UCSD-AML1 (cell line): ENCODE measurements at regions not wholly inside any gene's neighbourhood (a gene's known extent, or its start where the extent isn't known, plus 50 kb on each side); places are given as distances from the start of the nearest gene placed in this dataset.

Source experiments
- DNase-seq: peaks from one replicate; lab custom pipeline; 2025; ENCODE audit not compliant: unreplicated experiment; lab: John Stamatoyannopoulos, UW

DNA sequence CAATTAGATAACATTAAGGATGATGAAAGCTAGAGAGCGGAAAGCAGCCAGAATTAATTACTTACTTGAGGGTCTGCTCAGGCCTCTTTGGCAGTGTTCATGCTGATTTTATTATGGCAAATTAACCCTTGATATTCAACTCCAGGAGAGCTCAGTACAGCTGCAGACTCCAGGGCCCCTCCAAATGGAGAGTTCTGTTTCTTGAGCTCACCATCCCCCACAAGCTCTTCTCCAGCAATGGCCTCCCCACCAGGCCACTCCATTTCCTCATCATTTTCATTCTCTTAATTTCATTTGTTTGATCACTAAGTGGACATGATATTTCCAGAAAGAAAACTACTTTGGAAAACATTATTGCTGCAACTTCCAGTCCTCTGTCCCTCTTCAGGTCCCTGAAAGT, 513.3 kb upstream of the NOX3 start:
- no peak for DNase-seq

DNA sequence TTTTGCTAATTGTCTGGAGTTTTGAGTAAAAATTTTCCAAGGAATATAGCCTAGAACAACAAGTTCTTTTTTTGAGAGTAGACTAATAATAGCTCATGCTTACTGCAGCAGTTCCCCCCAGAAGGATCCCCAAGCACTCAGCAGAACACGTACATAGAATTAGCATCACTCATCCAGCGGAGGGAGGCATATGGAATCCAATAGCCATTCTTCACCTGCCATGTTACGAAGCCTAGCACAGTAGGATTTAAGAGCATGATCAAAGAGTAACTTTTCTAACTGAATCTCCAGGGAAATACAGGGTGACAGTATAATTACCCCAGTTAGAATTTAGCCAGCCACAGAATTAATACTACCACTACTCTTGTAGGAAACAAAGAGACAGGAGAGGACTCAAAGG, 511.7 kb upstream of the NOX3 start:
- DNase-seq, result no peak

DNA sequence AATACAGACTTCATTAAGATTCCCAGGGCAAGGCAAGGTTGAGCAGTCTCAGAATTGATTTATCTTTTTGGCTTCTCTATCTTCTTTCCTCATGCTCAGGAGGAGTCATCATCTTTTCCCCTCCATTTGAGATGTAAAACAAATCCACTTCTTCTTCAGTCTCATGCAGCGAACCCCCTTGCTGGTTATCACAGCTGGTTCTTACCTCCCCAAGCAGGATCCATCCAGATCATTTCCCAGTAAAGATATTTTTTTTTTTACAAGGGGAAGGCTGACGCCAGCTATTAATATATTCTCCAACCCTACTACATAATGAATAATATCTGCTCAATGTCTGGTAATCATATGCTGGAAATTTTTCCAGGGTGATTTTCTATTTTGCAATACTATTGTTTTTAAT, 508.9 kb upstream of the NOX3 start:
- no peak for DNase-seq

DNA sequence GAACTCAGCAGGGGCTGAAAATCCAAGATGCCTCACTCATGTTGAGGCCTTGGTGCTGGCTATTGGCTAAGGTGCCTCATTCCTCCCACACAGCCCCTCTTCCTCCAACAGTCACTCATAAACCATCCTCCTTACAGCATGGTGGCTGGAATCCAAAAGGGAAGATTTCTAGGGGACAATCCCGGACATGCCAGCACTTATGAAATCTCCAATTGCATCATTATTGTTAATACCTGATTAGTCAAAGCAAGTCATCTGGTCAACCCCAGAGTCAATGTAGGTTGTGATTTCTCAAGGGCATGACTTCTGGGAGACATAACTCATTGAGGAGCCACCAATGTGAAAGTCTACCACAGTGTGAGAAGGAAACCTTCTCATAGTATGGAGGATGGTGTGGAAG, 506.6 kb upstream of the NOX3 start:
- DNase-seq, result no peak

DNA sequence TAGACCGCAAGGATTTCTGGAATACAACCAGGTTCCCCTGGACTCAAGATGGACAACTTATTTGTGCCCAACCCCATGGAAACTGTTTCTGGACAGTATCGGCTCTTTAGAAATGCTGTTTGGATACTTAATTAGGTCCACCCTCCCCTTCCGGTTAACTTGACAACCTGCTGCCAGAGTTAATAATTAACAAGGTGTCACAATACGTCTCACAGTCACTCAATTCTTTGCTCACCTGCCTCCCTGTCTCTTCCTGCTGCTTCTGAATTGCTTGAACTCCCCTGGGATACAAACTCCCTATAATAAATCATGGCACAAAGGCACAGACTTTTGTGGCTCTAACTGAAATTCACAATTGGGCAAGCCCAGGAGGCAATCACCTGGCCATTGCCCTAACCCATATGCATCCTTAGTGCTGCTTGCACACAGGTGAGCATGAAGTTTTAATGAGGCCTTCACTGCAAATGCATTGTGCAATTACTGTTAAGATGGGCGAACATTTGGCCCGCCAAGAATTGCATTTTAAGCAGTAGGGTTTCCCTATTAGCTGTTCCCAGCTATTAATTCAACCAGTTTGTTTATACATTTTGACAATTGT, 504.4 kb upstream of the NOX3 start:
- no peak for DNase-seq

DNA sequence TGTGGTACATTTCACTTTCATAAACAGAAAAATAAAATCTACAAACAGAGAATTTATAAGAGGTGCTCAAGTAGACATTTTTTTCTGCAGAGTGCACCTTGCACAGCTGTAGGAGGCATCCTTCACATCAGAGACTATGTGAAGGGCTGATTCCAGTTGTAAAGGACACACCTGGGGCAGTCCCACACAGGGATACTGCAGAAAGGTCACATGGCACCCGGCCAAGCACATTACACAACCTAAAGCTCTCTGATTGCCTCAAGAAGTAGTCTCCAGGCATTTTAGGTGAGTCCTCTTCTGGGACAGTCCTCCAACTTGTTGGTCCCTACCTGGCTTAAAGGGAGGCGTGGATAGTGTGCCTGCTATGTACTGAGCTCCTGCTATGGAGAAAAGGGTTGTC, 502.9 kb upstream of the NOX3 start:
- DNase-seq, result no peak

DNA sequence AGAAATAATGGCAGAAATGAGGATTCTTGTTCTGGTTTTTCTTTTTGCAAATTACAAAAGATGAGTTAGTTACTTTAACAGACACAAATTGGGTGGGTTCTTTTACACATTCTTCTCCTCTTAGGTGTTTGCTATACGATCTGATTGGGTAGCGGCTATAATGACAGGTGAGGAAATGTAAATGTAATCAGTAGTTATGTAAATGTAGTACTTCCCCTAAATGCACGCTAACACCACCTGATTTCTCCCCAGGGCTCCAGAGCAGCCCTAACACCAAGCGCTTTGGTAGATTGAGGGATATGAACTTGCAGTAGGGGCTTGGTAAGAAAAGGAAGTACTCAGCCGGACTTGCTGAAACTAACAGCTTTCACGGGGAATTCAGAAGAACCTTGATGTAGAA, 499.4 kb upstream of the NOX3 start:
- DNase-seq, result no peak

DNA sequence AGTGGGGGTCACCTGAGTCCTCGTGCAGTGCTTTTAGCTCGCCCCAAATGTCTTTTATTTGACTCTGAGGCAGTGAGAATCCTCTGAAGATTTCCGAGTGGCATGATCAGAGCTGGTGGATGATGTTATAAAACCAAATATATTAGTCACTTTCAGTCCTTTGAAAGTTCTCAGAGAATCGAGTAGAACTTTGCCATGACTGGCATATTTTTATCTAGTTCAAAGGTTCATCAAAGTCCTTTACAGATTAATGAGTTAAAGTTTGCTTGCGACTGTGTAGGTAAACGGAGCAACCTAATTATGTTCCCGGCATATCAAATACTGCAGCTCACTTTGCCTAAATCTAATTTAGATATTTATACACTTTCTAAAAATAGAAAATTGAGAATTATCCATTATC, 498.5 kb upstream of the NOX3 start:
- no peak for DNase-seq

DNA sequence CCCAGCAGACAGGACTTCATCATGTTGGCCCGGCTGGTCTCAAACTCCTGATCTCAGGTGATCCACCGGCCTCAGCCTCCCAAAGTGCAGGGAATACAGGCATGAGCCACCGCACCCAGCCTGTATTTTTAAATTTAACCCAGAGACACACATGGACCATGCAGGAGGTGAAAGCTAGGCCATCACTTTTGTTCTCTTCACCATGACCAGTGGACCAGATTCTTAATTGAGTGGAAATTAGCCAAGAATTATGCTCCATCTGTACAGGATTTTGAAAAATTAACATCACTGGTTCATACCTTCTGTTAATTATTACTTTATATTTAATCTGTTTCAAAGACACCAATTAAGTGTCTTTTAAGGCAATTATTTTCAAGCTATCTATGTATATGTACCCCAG, 493.6 kb upstream of the NOX3 start:
- no peak for DNase-seq

DNA sequence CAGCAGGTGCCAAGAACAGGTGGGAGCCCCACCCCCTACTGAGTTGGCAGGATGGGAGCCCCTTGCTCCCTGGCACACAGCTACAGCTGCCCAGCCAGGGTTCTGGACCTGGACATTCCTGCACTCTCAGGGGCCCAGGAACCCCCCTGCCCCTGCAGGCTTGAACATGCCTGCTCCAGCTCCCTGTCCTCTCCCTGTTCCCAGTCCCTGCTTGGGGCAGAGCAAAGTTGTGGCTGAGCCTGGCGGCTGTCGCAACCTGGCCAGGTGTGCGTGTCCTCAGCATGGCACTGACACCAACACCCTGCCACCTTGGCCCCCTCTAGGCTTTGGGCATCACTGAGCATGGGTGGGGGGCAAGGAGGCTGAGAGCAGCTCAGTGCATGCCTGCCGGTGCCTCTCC, 491.2 kb upstream of the NOX3 start:
- DNase-seq, result no peak

DNA sequence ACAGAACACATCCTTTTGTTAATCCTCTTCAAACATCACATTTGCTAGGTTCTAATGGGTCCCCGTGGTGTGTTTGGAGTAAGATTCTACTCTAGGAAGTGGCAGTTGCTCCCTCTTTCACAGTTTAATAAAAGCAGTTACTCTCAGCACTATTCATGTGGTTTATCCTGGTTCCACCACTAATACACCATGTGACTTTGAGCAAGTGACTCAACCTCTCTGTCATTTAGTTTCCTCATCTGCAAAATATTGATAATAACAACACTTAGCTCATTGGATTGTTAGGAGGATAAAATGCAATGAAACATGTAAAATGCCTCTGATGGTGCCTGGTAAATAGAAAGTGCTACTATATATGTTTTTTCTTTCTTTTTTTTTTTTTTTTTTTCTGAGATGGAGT, 488.0 kb upstream of the NOX3 start:
- DNase-seq, result no peak

DNA sequence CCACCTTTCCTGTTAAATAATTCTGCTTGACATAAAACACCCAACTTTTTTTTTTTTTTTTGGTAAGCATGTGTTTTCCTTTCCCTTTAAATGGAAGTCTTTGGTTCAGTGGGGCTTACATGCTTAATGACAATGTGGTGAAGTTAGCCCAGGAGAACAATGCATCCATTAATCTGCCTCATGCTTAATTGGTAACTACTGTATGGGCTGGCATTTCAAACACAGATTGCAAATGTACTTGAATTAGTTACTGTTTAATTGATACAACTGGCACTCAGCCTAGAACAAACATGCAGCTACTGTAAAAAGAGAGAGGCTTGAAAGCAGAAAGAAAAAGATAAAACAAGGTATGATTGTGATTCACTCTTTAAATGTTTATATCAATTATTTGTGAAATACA, 483.6 kb upstream of the NOX3 start:
- no peak for DNase-seq

DNA sequence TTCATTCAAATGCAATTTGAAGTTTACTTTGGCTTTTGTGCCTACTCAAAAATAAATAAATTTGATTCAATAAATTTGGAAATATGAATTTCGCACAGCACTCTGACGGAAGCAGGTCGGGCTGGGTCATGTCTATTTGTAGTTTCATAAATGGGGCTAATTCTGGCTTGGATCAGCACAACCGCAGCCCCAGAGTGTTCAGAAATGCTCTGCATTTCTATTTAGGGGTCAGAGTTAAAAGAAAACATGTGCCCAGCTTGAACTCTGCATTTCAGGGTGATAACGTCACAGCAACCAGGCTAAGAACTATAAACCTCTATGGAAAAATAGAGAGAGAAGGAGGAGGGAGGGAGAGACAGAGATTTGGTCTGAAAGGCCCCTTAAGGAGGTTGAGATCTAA, 480.9 kb upstream of the NOX3 start:
- DNase-seq, result no peak

DNA sequence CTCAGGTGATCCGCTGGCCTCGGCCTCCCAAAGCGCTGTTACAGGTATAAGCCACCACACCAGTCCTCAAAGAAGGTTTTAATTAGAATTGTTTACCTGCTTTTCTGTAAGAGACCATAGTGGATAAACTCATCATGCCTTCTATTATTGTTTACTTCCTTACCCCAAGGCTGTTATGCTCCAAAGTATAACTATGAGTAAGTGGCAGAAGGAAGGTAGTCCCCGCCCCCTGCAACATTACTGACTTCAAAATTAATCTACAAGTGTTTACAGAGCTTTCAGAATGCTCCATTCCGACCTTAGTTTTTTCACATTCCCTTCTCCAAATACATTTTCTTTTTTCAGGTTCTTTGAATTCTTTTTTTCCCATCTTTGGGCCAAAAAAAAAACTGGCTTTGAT, 480.5 kb upstream of the NOX3 start:
- DNase-seq, result no peak

DNA sequence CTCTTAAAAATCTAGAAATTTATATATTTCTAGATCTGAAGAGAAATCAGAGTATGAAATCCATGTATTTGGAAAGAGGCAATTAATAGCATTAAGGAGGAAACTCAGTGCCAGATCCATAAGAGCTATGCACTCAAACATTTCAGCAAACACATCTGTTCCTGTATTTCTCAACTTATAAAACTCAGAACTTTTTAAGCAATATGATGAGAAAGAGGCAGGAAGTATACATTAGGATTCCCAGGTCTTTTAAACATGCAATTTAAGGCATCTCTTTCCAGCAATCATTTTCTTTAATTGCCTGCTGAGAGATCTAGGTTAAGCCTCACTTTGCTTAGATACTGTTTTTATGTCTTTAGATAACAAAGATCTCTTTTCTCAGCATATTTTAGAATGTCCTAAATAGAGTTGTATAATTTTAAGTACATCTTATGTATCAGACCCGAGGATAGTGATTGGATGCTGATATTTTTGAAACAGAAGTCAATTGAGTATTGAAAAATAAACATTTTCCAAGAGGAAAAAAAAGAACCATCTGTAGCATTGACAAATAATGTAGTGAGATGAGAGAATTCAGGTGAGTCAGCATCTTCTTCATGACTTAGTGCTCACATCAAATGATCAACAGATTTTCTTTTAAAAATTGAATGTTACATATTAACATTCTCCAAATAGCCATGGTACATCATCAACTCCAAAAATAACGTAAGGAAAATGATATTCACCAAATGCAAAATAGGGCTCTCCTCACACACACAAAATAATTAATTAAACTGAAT, 461.4 kb upstream of the NOX3 start:
- DNase-seq, result no peak

DNA sequence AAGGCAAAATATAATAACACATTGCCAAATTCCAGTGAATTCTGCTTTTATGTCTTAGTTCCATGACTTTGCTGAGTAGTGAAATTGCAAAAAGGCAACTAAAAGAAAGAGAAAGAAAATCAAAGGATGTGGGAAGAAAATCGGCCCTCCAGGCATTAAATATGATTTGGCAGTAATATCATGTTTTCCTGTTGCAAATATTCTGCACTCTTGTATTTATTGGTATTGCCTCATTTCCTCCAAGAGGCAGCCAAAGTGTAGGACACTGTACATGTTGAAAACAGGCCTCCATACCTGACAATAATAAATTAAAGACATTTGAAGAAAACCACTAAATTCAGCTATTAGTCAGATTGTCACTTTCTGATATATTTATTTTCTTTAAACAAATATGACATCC, 460.0 kb upstream of the NOX3 start:
- no peak for DNase-seq

DNA sequence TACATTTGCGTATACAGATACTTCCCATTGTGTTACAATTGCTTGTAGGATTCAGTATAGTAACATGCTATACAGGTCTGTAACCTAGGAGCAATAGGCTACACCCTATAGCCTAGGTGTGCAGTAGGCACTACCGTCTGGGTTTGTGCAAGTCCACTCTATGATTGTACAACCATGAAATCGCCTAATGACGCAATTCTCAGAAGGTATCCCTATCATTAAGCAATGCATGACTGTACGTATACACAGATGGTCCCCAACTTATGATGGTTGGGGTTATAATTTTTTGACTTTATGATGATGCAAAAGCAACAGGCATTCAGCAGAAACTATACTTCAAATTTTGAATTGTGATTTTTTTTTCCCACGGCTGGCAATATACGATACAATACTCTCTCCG, 458.2 kb upstream of the NOX3 start:
- no peak for DNase-seq

DNA sequence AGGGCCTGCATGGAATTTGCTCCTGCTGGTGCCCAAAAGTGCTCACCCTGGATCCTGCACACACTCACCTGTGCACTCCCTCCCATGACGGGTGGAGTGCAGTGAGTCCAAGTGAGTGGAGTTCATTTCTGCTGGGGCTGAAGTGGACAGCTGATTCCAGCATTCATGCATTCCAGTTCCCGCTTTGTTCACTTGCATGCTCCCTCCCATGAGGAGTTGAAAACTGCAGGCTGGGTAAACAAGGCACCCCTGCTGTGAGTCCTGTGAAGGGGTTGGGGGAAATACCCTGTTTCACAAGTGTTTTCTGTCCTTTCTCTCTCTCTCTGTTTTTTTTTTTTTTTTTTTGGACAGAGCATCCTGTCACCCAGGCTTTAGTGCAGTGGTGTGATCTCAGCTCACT, 454.1 kb upstream of the NOX3 start:
- DNase-seq, result no peak

DNA sequence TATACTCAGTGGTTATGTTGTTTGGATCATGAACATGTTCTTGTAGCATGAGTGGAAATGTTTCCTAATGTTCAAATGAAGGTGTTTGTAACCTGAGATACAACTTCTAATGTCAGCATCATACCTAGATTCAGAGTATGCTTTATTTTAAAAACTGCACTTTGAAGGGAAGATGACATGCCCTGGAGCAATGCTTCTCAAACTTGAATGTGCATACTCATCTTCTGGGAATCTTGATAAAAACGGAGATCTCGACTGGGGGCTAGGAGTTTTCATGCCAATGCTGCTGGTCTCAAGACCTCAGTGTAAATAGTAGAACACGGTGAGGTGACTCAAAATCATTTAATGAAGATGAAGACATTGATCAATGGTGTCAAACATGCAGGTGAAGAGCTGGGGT, 440.0 kb upstream of the NOX3 start:
- no peak for DNase-seq

DNA sequence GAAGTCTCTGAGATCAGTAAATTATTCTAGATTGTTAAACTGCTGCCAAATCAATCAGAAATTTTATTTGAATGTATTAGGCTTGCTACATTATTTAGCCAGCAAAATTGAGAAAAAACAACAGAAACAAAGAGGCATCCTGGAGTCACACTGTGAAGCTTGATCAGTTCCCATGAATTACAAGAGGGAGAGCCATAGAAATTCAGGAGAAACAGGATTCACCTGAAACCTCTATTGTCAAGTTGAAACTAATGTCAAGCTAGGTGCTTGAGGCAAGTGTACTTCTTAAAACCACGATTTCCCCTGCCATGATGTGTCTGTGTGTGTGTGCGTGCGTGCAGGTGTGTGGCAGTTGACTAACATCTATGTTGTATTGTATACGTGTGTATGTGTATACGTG, 439.1 kb upstream of the NOX3 start:
- no peak for DNase-seq

DNA sequence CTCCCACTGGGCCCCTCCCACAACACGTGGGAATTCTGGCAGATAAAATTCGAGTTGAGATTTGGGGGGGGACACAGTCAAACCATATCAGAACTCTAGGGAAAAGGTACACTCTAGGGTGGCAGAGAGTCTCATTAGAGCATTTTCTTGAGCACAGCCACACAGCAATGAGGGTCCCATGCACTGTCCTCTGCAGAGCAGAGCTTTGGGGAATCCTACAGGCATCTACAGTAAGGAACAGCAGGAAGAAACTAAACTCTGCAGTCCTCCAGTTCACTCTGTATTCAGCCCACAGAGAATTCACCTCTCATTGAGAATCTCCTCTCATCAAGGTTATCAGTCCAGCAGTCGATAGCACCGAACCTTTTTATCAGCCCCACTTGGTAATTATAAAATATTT, 438.6 kb upstream of the NOX3 start:
- DNase-seq, result no peak

DNA sequence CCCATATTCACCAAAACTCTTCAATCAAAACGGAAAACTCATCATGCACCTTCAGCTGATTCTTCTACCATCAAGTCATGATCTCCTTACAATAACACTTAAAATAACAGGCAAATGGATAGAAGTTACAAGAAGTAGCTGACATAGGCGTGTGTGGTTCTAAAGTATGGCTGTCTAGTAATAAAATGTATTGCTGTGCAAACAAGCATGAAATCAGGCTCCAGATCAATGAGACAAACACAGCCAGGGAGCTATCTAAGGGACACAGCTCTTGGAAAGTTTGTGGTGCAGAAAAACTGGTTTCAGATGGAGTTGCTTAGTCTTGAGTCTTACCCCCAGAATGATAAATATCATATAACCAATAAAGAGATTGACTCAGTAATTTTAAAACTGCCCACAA, 434.8 kb upstream of the NOX3 start:
- DNase-seq, result no peak

DNA sequence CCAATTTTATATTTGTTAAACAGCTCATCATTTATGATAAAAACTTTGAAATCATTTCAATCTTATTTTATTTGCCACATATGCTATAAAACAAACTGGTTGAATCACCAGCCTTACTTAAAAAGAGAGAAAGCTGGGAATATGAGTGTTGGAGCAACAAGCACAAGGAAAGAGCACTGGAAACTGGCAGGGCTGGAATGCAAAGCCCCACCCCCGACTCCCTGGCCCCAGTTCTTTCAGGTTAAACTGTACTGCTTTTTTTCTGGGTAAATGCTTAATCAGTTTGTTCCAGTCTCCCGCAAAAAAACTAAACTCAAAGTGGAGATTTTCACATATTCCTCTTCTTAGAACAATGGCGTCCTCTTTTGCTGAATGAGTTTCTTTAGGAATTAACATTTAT, 433.8 kb upstream of the NOX3 start:
- DNase-seq, result no peak
